ENCODE measurements at regions not wholly inside any gene's neighbourhood (a gene's known extent, or its start where the extent isn't known, plus 50 kb on each side); places are given as distances from the start of the nearest gene placed in this dataset.

GRCh38 chr11:96779030-96779429, 389.2 kb downstream of the JRKL start:
- Histone ChIP-seq H3K4me3 (replicated peaks in 1 of 3; ENCODE audit: low read depth in 2 of 3, low read length in 3 of 3) (no peak overlapping the region), H3K4me1 (ENCODE audit: control insufficient read depth in 1 of 2, insufficient read depth in 2 of 2, low read length in 2 of 2) (no peaks in the 10 kb centered on the region), H3K27me3 (ENCODE audit: control insufficient read depth in 2 of 2, insufficient read depth in 2 of 2, low read length in 2 of 2) (no peaks in the 10 kb centered on the region), H3K9me3 (replicated peaks in 1 of 2; ENCODE audit: control insufficient read depth in 1 of 2, insufficient read depth in 1 of 2, low read length in 2 of 2) (peaks cover 0 to 6% of the 10 kb centered on the region in 2 donors), H3K9ac (ENCODE audit: insufficient read depth, low read length, poor library complexity, severe bottlenecking) (no peak overlapping the region), H3K4me2 (replicated peaks; ENCODE audit: extremely low read depth, low read length, poor library complexity, severe bottlenecking) (no peak overlapping the region), H3K36me3 (replicated peaks in 1 of 2; ENCODE audit: control insufficient read depth in 1 of 2, insufficient read depth in 2 of 2, low read length in 2 of 2) (no peaks in the 10 kb centered on the region), H2AFZ (ENCODE audit: insufficient read depth, low read depth, low read length, poor library complexity, severe bottlenecking) (no peak overlapping the region), H4K20me1 (ENCODE audit: insufficient read depth, low read length) (no peaks in the 10 kb centered on the region), H3K27ac (ENCODE audit: low read depth in 1 of 2, low read length in 2 of 2) (no peak overlapping the region), H3K79me2 (ENCODE audit: insufficient read depth, low read length) (no peaks in the 10 kb centered on the region)
- Mint-ChIP-seq H3K4me1 (no peaks in the 10 kb centered on the region), H3K27ac (no peak overlapping the region), H3K27me3 (ENCODE audit: low read depth in 3 of 3) (no peaks in the 10 kb centered on the region), H3K9me3 (peaks cover 0 to 14% (median 4%) of the 10 kb centered on the region in 7 donors), H3K4me3 (no peak overlapping the region), H3K36me3 (no peaks in the 10 kb centered on the region)
- TF ChIP-seq, protein P1, sequence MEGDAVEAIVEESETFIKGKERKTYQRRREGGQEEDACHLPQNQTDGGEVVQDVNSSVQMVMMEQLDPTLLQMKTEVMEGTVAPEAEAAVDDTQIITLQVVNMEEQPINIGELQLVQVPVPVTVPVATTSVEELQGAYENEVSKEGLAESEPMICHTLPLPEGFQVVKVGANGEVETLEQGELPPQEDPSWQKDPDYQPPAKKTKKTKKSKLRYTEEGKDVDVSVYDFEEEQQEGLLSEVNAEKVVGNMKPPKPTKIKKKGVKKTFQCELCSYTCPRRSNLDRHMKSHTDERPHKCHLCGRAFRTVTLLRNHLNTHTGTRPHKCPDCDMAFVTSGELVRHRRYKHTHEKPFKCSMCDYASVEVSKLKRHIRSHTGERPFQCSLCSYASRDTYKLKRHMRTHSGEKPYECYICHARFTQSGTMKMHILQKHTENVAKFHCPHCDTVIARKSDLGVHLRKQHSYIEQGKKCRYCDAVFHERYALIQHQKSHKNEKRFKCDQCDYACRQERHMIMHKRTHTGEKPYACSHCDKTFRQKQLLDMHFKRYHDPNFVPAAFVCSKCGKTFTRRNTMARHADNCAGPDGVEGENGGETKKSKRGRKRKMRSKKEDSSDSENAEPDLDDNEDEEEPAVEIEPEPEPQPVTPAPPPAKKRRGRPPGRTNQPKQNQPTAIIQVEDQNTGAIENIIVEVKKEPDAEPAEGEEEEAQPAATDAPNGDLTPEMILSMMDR (IDR thresholded peaks at IDR 0.05): no peak
- no peak for DNase-seq
- intact Hi-C loops (cut with micrococcal nuclease): no loop called here

- Histone ChIP-seq H3K9ac (ENCODE audit: insufficient read depth, low read length, poor library complexity, severe bottlenecking) (no peak overlapping the region), H3K27ac (ENCODE audit: low read depth in 1 of 2, low read length in 2 of 2) (no peak overlapping the region), H2AFZ (ENCODE audit: insufficient read depth, low read depth, low read length, poor library complexity, severe bottlenecking) (no peak overlapping the region), H3K27me3 (ENCODE audit: control insufficient read depth in 2 of 2, insufficient read depth in 2 of 2, low read length in 2 of 2) (no peaks in the 10 kb centered on the region), H3K9me3 (replicated peaks in 1 of 2; ENCODE audit: control insufficient read depth in 1 of 2, insufficient read depth in 1 of 2, low read length in 2 of 2) (peaks cover 0 to 6% of the 10 kb centered on the region in 2 donors), H3K4me2 (replicated peaks; ENCODE audit: extremely low read depth, low read length, poor library complexity, severe bottlenecking) (no peak overlapping the region), H3K4me1 (ENCODE audit: control insufficient read depth in 1 of 2, insufficient read depth in 2 of 2, low read length in 2 of 2) (no peaks in the 10 kb centered on the region), H3K36me3 (replicated peaks in 1 of 2; ENCODE audit: control insufficient read depth in 1 of 2, insufficient read depth in 2 of 2, low read length in 2 of 2) (no peaks in the 10 kb centered on the region), H3K4me3 (replicated peaks in 1 of 3; ENCODE audit: low read depth in 2 of 3, low read length in 3 of 3) (no peak overlapping the region), H3K79me2 (ENCODE audit: insufficient read depth, low read length) (no peaks in the 10 kb centered on the region), H4K20me1 (ENCODE audit: insufficient read depth, low read length) (no peaks in the 10 kb centered on the region)
- no peak for DNase-seq
- H3K36me3 Mint-ChIP-seq: no peaks in the 10 kb centered on the region
- TF ChIP-seq, protein P1 (IDR thresholded peaks at IDR 0.05): no peak
- H3K4me1 Mint-ChIP-seq: no peaks in the 10 kb centered on the region
- H3K9me3 Mint-ChIP-seq: peaks cover 0 to 14% (median 3%) of the 10 kb centered on the region in 7 donors
- WGBS (ENCODE audit: insufficient coverage): no CpG with 5 or more reads among the region's 1 CpG
- H3K27ac Mint-ChIP-seq: no peak overlapping the region
- intact Hi-C loops (cut with micrococcal nuclease): no loop called here
- no peaks in the 10 kb centered on the region for H3K27me3 Mint-ChIP-seq (ENCODE audit: low read depth in 3 of 3)
- no peak overlapping the region for H3K4me3 Mint-ChIP-seq
Observed at GRCh38 chr11:96781082-96781481, 391.3 kb downstream of the JRKL start.

All from CD14-positive monocyte (primary cell).